ENCODE measurements at regions not wholly inside any gene's neighbourhood (a gene's known extent, or its start where the extent isn't known, plus 50 kb on each side); places are given as distances from the start of the nearest gene placed in this dataset.

DNA sequence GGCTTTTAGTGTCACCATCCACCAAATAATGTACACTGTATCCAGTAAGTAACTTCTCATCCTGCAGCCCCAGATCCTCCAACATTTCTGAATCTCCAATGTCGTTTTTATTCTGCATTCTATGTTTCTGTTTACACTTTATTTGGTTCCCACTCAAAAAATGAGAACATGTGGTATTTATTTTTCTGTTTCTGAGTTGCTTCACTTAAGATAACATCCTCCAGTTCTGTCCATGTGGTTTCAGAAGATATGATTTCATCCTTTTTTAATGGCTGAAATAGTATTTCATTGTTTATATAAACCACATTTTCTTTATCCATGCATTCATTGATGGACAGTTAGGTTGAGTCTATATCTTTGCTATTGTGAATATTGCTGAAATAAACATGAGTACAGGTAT is 677.3 kb upstream of the FTMT start:
- WGBS (ENCODE audit: insufficient coverage), result no CpG with 5 or more reads among the region's 1 CpG

GRCh38 chr5:121175986-121176385 is 675.7 kb upstream of the FTMT start:
- ATAC-seq (ENCODE audit: low read depth) (no peak), DNase-seq (no peak)
- Histone ChIP-seq H3K36me3 (replicated peaks in 1 of 2; ENCODE audit: control extremely low read depth in 1 of 2, control insufficient read depth in 1 of 2, extremely low read depth in 1 of 2, insufficient read depth in 2 of 2, low read length in 1 of 2) (no peaks in the 10 kb centered on the region), H3K4me3 (ENCODE audit: control extremely low read depth in 1 of 5, extremely low read depth in 1 of 5, insufficient read depth in 1 of 5, low read depth in 2 of 5, low read length in 4 of 5) (no peak overlapping the region), H3K9ac (ENCODE audit: low read length) (no peak overlapping the region), H3K9me3 (ENCODE audit: control extremely low read depth in 1 of 3, control insufficient read depth in 2 of 3, insufficient read depth in 1 of 3, low read length in 2 of 3) (no peaks in the 10 kb centered on the region), H3K4me2 (replicated peaks; ENCODE audit: low read depth, low read length, poor library complexity, severe bottlenecking) (no peak overlapping the region), H2AFZ (ENCODE audit: insufficient read depth, low read depth, low read length, poor library complexity, severe bottlenecking) (no peak overlapping the region), H4K20me1 (ENCODE audit: control insufficient read depth, insufficient read depth, low read length, poor library complexity, severe bottlenecking) (no peaks in the 10 kb centered on the region), H3K27me3 (replicated peaks in 1 of 4; ENCODE audit: control extremely low read depth in 1 of 4, control insufficient read depth in 3 of 4, insufficient read depth in 4 of 4, low read length in 3 of 4) (no peaks in the 10 kb centered on the region), H3K4me1 (ENCODE audit: control insufficient read depth in 2 of 2, insufficient read depth in 2 of 2, low read length in 2 of 2) (no peaks in the 10 kb centered on the region), H3K79me2 (ENCODE audit: control insufficient read depth, insufficient read depth, low read length) (no peaks in the 10 kb centered on the region), H3K27ac (ENCODE audit: low read length in 2 of 2) (no peak overlapping the region)
- Mint-ChIP-seq H3K27ac (no peak overlapping the region), H3K4me3 (no peak overlapping the region), H3K27me3 (no peaks in the 10 kb centered on the region), H3K4me1 (no peaks in the 10 kb centered on the region), H3K9me3 (ENCODE audit: insufficient read depth) (peaks cover 2% of the 10 kb centered on the region)
- no CpG with 5 or more reads among the region's 3 CpGs for WGBS (ENCODE audit: insufficient coverage)
- intact Hi-C loops (cut with micrococcal nuclease), result no loop called here
- TF ChIP-seq, protein P1, sequence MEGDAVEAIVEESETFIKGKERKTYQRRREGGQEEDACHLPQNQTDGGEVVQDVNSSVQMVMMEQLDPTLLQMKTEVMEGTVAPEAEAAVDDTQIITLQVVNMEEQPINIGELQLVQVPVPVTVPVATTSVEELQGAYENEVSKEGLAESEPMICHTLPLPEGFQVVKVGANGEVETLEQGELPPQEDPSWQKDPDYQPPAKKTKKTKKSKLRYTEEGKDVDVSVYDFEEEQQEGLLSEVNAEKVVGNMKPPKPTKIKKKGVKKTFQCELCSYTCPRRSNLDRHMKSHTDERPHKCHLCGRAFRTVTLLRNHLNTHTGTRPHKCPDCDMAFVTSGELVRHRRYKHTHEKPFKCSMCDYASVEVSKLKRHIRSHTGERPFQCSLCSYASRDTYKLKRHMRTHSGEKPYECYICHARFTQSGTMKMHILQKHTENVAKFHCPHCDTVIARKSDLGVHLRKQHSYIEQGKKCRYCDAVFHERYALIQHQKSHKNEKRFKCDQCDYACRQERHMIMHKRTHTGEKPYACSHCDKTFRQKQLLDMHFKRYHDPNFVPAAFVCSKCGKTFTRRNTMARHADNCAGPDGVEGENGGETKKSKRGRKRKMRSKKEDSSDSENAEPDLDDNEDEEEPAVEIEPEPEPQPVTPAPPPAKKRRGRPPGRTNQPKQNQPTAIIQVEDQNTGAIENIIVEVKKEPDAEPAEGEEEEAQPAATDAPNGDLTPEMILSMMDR (IDR thresholded peaks at IDR 0.05), result no peak
- TF ChIP-seq EZH2 (IDR thresholded peaks at IDR 0.05; ENCODE audit: borderline replicate concordance, insufficient read depth, low read depth, low read length, poor library complexity, severe bottlenecking), result no peak
- ChIA-PET POLR2A (no interaction called here), CTCF (no interaction called here)

More for the DNA sequence above, 677.3 kb upstream of the FTMT start:
- no peak overlapping the region for H3K4me3 Mint-ChIP-seq
- H3K27ac Mint-ChIP-seq, result no peak overlapping the region
- H2AFZ ChIP-seq (ENCODE audit: insufficient read depth, low read depth, low read length, poor library complexity, severe bottlenecking), result no peak overlapping the region
- H3K4me3 ChIP-seq (ENCODE audit: control extremely low read depth in 1 of 5, extremely low read depth in 1 of 5, insufficient read depth in 1 of 5, low read depth in 2 of 5, low read length in 4 of 5), result no peak overlapping the region
- no peaks in the 10 kb centered on the region for H3K4me1 Mint-ChIP-seq
- peaks cover 2% of the 10 kb centered on the region for H3K9me3 Mint-ChIP-seq (ENCODE audit: insufficient read depth)
- TF ChIP-seq, protein P1 (IDR thresholded peaks at IDR 0.05), result no peak
- TF ChIP-seq EZH2 (IDR thresholded peaks at IDR 0.05; ENCODE audit: borderline replicate concordance, insufficient read depth, low read depth, low read length, poor library complexity, severe bottlenecking), result no peak
- H3K4me1 ChIP-seq (ENCODE audit: control insufficient read depth in 2 of 2, insufficient read depth in 2 of 2, low read length in 2 of 2), result no peaks in the 10 kb centered on the region
- no peaks in the 10 kb centered on the region for H3K27me3 ChIP-seq (replicated peaks in 1 of 4; ENCODE audit: control extremely low read depth in 1 of 4, control insufficient read depth in 3 of 4, insufficient read depth in 4 of 4, low read length in 3 of 4)
- no peak overlapping the region for H3K9ac ChIP-seq (ENCODE audit: low read length)
- H3K27ac ChIP-seq (ENCODE audit: low read length in 2 of 2), result no peak overlapping the region
- H3K79me2 ChIP-seq (ENCODE audit: control insufficient read depth, insufficient read depth, low read length), result no peaks in the 10 kb centered on the region
- no peak for DNase-seq
- no peaks in the 10 kb centered on the region for H3K36me3 ChIP-seq (replicated peaks in 1 of 2; ENCODE audit: control extremely low read depth in 1 of 2, control insufficient read depth in 1 of 2, extremely low read depth in 1 of 2, insufficient read depth in 2 of 2, low read length in 1 of 2)
- ChIA-PET CTCF (no interaction called here), POLR2A (no interaction called here)
- intact Hi-C loops (cut with micrococcal nuclease), result no loop called here
- no peak overlapping the region for H3K4me2 ChIP-seq (replicated peaks; ENCODE audit: low read depth, low read length, poor library complexity, severe bottlenecking)
- no peak for ATAC-seq (ENCODE audit: low read depth)
- H3K27me3 Mint-ChIP-seq, result no peaks in the 10 kb centered on the region
- no peaks in the 10 kb centered on the region for H4K20me1 ChIP-seq (ENCODE audit: control insufficient read depth, insufficient read depth, low read length, poor library complexity, severe bottlenecking)
- no peaks in the 10 kb centered on the region for H3K9me3 ChIP-seq (ENCODE audit: control extremely low read depth in 1 of 3, control insufficient read depth in 2 of 3, insufficient read depth in 1 of 3, low read length in 2 of 3)

Measured in B cell (primary cell).